ENCODE measurements at regions not wholly inside any gene's neighbourhood (a gene's known extent, or its start where the extent isn't known, plus 50 kb on each side); places are given as distances from the start of the nearest gene placed in this dataset.

GRCh38 chr10:7011994-7012393 is 398.8 kb downstream of the SFMBT2 start:
- no peaks in the 10 kb centered on the region for H3K4me1 ChIP-seq (ENCODE audit: control extremely low read depth in 1 of 4, control insufficient read depth in 4 of 4, insufficient read depth in 4 of 4, low read length in 3 of 4)
- H3K9me3 ChIP-seq (ENCODE audit: control extremely low read depth in 1 of 5, control insufficient read depth in 4 of 5, insufficient read depth in 2 of 5, low read depth in 1 of 5, low read length in 4 of 5): no peaks in the 10 kb centered on the region
- H3K4me3 ChIP-seq (ENCODE audit: control insufficient read depth in 1 of 7, extremely low read depth in 1 of 7, insufficient read depth in 4 of 7, low read depth in 2 of 7, low read length in 6 of 7): no peak overlapping the region
- H3K36me3 ChIP-seq (ENCODE audit: control insufficient read depth in 4 of 4, insufficient read depth in 4 of 4, low read length in 3 of 4): no peaks in the 10 kb centered on the region
- ChIA-PET POLR2A (no interaction called here), CTCF (no interaction called here)
- no peak for DNase-seq
- H3K27ac ChIP-seq (ENCODE audit: insufficient read depth in 1 of 2, low read depth in 1 of 2, low read length in 2 of 2, poor library complexity in 1 of 2, severe bottlenecking in 2 of 2): no peak overlapping the region
- WGBS (ENCODE audit: insufficient coverage): no CpG with 5 or more reads among the region's 2 CpGs
- no peaks in the 10 kb centered on the region for H3K27me3 ChIP-seq (replicated peaks in 2 of 5; ENCODE audit: control insufficient read depth in 4 of 5, insufficient read depth in 5 of 5, low read length in 4 of 5)

- no peaks in the 10 kb centered on the region for H3K27me3 ChIP-seq (replicated peaks in 2 of 5; ENCODE audit: control insufficient read depth in 4 of 5, insufficient read depth in 5 of 5, low read length in 4 of 5)
- DNase-seq: no peak
- POLR2A ChIA-PET: no interaction called here
- CTCF ChIA-PET: interaction anchor here (1.6 kb wide), 1 partner anchor 88 kb away, joined by 3 read pairs; no protein-coding TSS in a partner anchor
- H3K9me3 ChIP-seq (ENCODE audit: control extremely low read depth in 1 of 5, control insufficient read depth in 4 of 5, insufficient read depth in 2 of 5, low read depth in 1 of 5, low read length in 4 of 5): no peaks in the 10 kb centered on the region
- H3K4me1 ChIP-seq (ENCODE audit: control extremely low read depth in 1 of 4, control insufficient read depth in 4 of 4, insufficient read depth in 4 of 4, low read length in 3 of 4): peaks cover 0 to 16% (median 6%) of the 10 kb centered on the region in 4 experiments
- H3K4me3 ChIP-seq (ENCODE audit: control insufficient read depth in 1 of 7, extremely low read depth in 1 of 7, insufficient read depth in 4 of 7, low read depth in 2 of 7, low read length in 6 of 7): no peak overlapping the region
- WGBS (ENCODE audit: insufficient coverage): no CpG with 5 or more reads among the region's 2 CpGs
- no peak overlapping the region for H3K27ac ChIP-seq (ENCODE audit: insufficient read depth in 1 of 2, low read depth in 1 of 2, low read length in 2 of 2, poor library complexity in 1 of 2, severe bottlenecking in 2 of 2)
- no peaks in the 10 kb centered on the region for H3K36me3 ChIP-seq (ENCODE audit: control insufficient read depth in 4 of 4, insufficient read depth in 4 of 4, low read length in 3 of 4)
These were observed 402.2 kb downstream of the SFMBT2 start for GRCh38 chr10:7008645-7009044.

- WGBS (ENCODE audit: insufficient coverage): 86% methylated on average over 7 of the region's 8 CpGs
These were observed 403.1 kb downstream of the SFMBT2 start for GRCh38 chr10:7007600-7008190.

DNA sequence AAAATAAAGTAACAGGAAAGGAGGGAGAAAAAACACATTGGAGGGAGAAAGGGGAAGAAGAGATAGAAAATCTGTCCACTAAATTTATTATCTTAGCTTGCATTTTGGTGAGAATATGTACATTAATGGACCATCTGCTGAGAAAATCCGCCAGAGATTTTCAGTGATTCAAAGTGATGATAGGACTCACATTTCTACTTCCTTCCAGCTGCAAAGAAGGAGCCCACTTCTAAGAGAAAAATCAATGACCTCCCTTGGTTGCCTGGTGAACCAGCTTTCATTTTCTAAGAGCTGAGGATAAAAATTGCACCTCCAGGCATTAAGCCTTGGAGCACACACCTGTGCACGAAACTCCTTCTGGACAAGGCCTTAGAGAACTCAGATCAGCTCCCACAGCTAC is 404.3 kb downstream of the SFMBT2 start:
- ChIA-PET POLR2A (no interaction called here), CTCF (interaction anchor here (1.3 to 1.5 kb wide), 2 partner anchors 80 to 86 kb away, joined by 3 to 5 read pairs; no protein-coding TSS in a partner anchor)
- no peaks in the 10 kb centered on the region for H3K9me3 ChIP-seq (ENCODE audit: control extremely low read depth in 1 of 5, control insufficient read depth in 4 of 5, insufficient read depth in 2 of 5, low read depth in 1 of 5, low read length in 4 of 5)
- H3K4me3 ChIP-seq (ENCODE audit: control insufficient read depth in 1 of 7, extremely low read depth in 1 of 7, insufficient read depth in 4 of 7, low read depth in 2 of 7, low read length in 6 of 7): no peak overlapping the region
- no CpG with 5 or more reads among the region's 2 CpGs for WGBS (ENCODE audit: insufficient coverage)
- no peaks in the 10 kb centered on the region for H3K36me3 ChIP-seq (ENCODE audit: control insufficient read depth in 4 of 4, insufficient read depth in 4 of 4, low read length in 3 of 4)
- DNase-seq: no peak
- H3K27ac ChIP-seq (ENCODE audit: insufficient read depth in 1 of 2, low read depth in 1 of 2, low read length in 2 of 2, poor library complexity in 1 of 2, severe bottlenecking in 2 of 2): no peak overlapping the region
- H3K4me1 ChIP-seq (ENCODE audit: control extremely low read depth in 1 of 4, control insufficient read depth in 4 of 4, insufficient read depth in 4 of 4, low read length in 3 of 4): peaks cover 0 to 20% (median 8%) of the 10 kb centered on the region in 4 experiments
- H3K27me3 ChIP-seq (replicated peaks in 2 of 5; ENCODE audit: control insufficient read depth in 4 of 5, insufficient read depth in 5 of 5, low read length in 4 of 5): no peaks in the 10 kb centered on the region

More at GRCh38 chr10:7007600-7008190, 403.1 kb downstream of the SFMBT2 start:
- Histone ChIP-seq H3K9me3 (ENCODE audit: control extremely low read depth in 1 of 5, control insufficient read depth in 4 of 5, insufficient read depth in 2 of 5, low read depth in 1 of 5, low read length in 4 of 5) (no peaks in the 10 kb centered on the region), H3K4me1 (ENCODE audit: control extremely low read depth in 1 of 4, control insufficient read depth in 4 of 4, insufficient read depth in 4 of 4, low read length in 3 of 4) (peaks cover 0 to 20% (median 8%) of the 10 kb centered on the region in 4 experiments), H3K4me3 (ENCODE audit: control insufficient read depth in 1 of 7, extremely low read depth in 1 of 7, insufficient read depth in 4 of 7, low read depth in 2 of 7, low read length in 6 of 7) (no peak overlapping the region), H3K27me3 (replicated peaks in 2 of 5; ENCODE audit: control insufficient read depth in 4 of 5, insufficient read depth in 5 of 5, low read length in 4 of 5) (no peaks in the 10 kb centered on the region), H3K36me3 (ENCODE audit: control insufficient read depth in 4 of 4, insufficient read depth in 4 of 4, low read length in 3 of 4) (no peaks in the 10 kb centered on the region), H3K27ac (ENCODE audit: insufficient read depth in 1 of 2, low read depth in 1 of 2, low read length in 2 of 2, poor library complexity in 1 of 2, severe bottlenecking in 2 of 2) (no peak overlapping the region)
- no peak for DNase-seq
- POLR2A ChIA-PET: no interaction called here
- CTCF ChIA-PET: interaction anchor here (1.3 kb wide), 1 partner anchor 81 kb away, joined by 3 read pairs; no protein-coding TSS in a partner anchor

DNA sequence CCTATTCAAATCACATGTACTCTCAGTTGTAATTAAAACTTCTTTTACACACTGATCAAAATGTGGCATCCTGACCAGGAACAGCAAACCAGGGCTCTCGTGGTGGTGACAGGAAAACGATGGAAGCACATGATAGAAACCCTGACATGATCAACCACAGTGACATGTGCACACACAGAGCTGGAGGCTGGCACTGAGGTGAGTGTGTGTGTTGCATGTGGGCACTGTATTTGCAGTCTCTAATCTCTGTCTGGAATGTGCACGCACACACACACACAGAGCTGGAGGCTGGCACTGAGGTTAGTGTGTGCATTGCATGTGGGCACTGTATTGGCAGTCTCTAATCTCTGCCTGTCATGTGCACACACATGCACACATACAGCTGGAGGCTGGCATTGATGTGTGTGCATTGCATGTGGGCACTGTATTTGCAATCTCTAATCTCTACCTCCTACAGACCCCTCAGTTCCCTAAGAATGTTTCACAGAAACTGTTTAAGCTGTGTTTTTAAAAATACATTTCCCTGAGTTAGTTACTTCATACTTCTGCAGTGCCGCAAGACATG is 406.9 kb downstream of the SFMBT2 start:
- Histone ChIP-seq H3K4me1 (ENCODE audit: control extremely low read depth in 1 of 4, control insufficient read depth in 4 of 4, insufficient read depth in 4 of 4, low read length in 3 of 4) (peaks cover 0 to 20% (median 8%) of the 10 kb centered on the region in 4 experiments), H3K27me3 (replicated peaks in 2 of 5; ENCODE audit: control insufficient read depth in 4 of 5, insufficient read depth in 5 of 5, low read length in 4 of 5) (no peaks in the 10 kb centered on the region), H3K9me3 (ENCODE audit: control extremely low read depth in 1 of 5, control insufficient read depth in 4 of 5, insufficient read depth in 2 of 5, low read depth in 1 of 5, low read length in 4 of 5) (no peaks in the 10 kb centered on the region), H3K4me3 (ENCODE audit: control insufficient read depth in 1 of 7, extremely low read depth in 1 of 7, insufficient read depth in 4 of 7, low read depth in 2 of 7, low read length in 6 of 7) (no peak overlapping the region), H3K27ac (ENCODE audit: insufficient read depth in 1 of 2, low read depth in 1 of 2, low read length in 2 of 2, poor library complexity in 1 of 2, severe bottlenecking in 2 of 2) (no peak overlapping the region), H3K36me3 (ENCODE audit: control insufficient read depth in 4 of 4, insufficient read depth in 4 of 4, low read length in 3 of 4) (no peaks in the 10 kb centered on the region)
- 78% methylated on average over 2 of the region's 4 CpGs for WGBS (ENCODE audit: insufficient coverage)
- ChIA-PET POLR2A (interaction anchor here (0.7 kb wide), 1 partner anchor 11 kb away, joined by 3 read pairs; no protein-coding TSS in a partner anchor), CTCF (no interaction called here)
- peak in 2 of 3 donors; percentile 57 to 76 for DNase-seq

- Histone ChIP-seq H3K27ac (ENCODE audit: insufficient read depth in 1 of 2, low read depth in 1 of 2, low read length in 2 of 2, poor library complexity in 1 of 2, severe bottlenecking in 2 of 2) (no peak overlapping the region), H3K27me3 (replicated peaks in 2 of 5; ENCODE audit: control insufficient read depth in 4 of 5, insufficient read depth in 5 of 5, low read length in 4 of 5) (no peaks in the 10 kb centered on the region), H3K4me1 (ENCODE audit: control extremely low read depth in 1 of 4, control insufficient read depth in 4 of 4, insufficient read depth in 4 of 4, low read length in 3 of 4) (peaks cover 0 to 21% (median 10%) of the 10 kb centered on the region in 4 experiments), H3K36me3 (ENCODE audit: control insufficient read depth in 4 of 4, insufficient read depth in 4 of 4, low read length in 3 of 4) (no peaks in the 10 kb centered on the region), H3K4me3 (ENCODE audit: control insufficient read depth in 1 of 7, extremely low read depth in 1 of 7, insufficient read depth in 4 of 7, low read depth in 2 of 7, low read length in 6 of 7) (no peak overlapping the region), H3K9me3 (ENCODE audit: control extremely low read depth in 1 of 5, control insufficient read depth in 4 of 5, insufficient read depth in 2 of 5, low read depth in 1 of 5, low read length in 4 of 5) (no peaks in the 10 kb centered on the region)
- 100% methylated on average over 4 of the region's 4 CpGs for WGBS (ENCODE audit: insufficient coverage)
- ChIA-PET POLR2A (no interaction called here), CTCF (interaction anchor here (1.1 to 1.6 kb wide), 4 partner anchors 9 to 80 kb away, joined by 3 to 4 read pairs (median 4); no protein-coding TSS in a partner anchor)
- DNase-seq: no peak
These were observed 410.8 kb downstream of the SFMBT2 start for GRCh38 chr10:7000061-7000460.

DNA sequence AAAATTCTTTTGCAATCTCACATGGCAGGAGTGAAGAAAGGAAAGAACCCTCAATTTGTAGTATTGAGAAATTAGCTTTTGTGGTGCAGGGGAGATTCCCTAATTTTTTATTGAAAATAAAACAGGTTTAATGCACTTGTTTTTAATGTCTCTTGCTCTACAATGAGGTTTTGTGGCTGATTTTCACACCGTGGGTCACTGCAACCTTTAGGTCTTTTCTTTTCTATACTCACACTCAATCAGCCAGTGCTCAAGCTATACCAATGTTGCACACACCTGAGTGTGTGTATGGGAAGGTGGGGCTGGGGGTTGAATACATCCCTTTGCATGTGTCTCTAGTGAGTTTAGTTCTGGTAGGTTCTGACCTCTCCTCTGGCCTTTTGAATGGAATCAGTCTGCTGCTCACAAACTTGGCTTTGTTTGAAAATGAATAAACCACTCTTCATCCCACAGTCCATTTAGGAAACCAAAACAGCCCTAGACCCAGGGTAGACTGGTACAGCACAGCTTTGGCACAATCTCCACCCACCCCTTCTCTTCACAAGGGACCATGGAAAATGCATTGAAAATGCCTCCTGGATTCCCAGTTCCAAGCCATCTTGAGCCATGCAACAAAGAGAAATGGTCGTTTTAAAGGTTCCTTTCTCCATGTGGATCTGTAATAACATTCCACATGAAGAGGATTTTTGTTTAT is 411.5 kb downstream of the SFMBT2 start:
- Histone ChIP-seq H3K4me1 (ENCODE audit: control extremely low read depth in 1 of 4, control insufficient read depth in 4 of 4, insufficient read depth in 4 of 4, low read length in 3 of 4) (peaks cover 0 to 16% (median 10%) of the 10 kb centered on the region in 4 experiments), H3K4me3 (ENCODE audit: control insufficient read depth in 1 of 7, extremely low read depth in 1 of 7, insufficient read depth in 4 of 7, low read depth in 2 of 7, low read length in 6 of 7) (no peak overlapping the region), H3K9me3 (ENCODE audit: control extremely low read depth in 1 of 5, control insufficient read depth in 4 of 5, insufficient read depth in 2 of 5, low read depth in 1 of 5, low read length in 4 of 5) (no peaks in the 10 kb centered on the region), H3K27ac (ENCODE audit: insufficient read depth in 1 of 2, low read depth in 1 of 2, low read length in 2 of 2, poor library complexity in 1 of 2, severe bottlenecking in 2 of 2) (no peak overlapping the region), H3K36me3 (ENCODE audit: control insufficient read depth in 4 of 4, insufficient read depth in 4 of 4, low read length in 3 of 4) (no peaks in the 10 kb centered on the region), H3K27me3 (replicated peaks in 2 of 5; ENCODE audit: control insufficient read depth in 4 of 5, insufficient read depth in 5 of 5, low read length in 4 of 5) (no peaks in the 10 kb centered on the region)
- ChIA-PET POLR2A (no interaction called here), CTCF (interaction anchor here (1.1 to 1.6 kb wide), 3 partner anchors 8 to 80 kb away, joined by 3 to 4 read pairs (median 4); no protein-coding TSS in a partner anchor)
- WGBS (ENCODE audit: insufficient coverage): 100% methylated on average over 1 of the region's 2 CpGs
- no peak for DNase-seq

Data from common myeloid progenitor, CD34-positive (primary cell).